ENCODE measurements at regions not wholly inside any gene's neighbourhood (a gene's known extent, or its start where the extent isn't known, plus 50 kb on each side); places are given as distances from the start of the nearest gene placed in this dataset.

DNA sequence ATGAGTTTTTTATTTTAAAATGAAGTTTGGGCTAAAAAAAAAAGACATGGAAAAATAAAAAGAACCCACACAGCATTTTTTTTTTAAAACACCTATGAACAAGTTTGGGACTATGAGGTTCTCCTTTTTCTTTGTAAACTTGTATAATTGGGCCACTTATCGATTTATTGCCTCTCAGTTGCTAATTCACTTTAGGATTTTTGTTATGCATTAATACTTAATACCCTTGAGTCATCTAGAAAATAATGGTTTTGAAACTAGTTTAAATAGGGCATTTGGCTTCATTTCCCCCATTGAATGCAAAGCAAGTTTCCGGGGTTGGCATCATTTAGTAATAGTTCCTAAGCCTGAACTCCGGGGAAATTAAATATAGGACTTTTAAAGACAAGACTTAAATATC, 312.8 kb upstream of the RGS6 start:
- Histone ChIP-seq H3K9ac (no peak overlapping the region), H3K27ac (no peak overlapping the region), H2AFZ (ENCODE audit: low read depth) (no peak overlapping the region), H3K4me2 (no peak overlapping the region), H4K20me1 (ENCODE audit: insufficient read depth) (no peaks in the 10 kb centered on the region), H3K79me2 (ENCODE audit: insufficient read depth, low read depth) (no peaks in the 10 kb centered on the region), H3K27me3 (ENCODE audit: insufficient read depth, low read depth) (no peaks in the 10 kb centered on the region), H3K36me3 (ENCODE audit: insufficient read depth) (no peaks in the 10 kb centered on the region), H3K4me3 (IDR thresholded peaks at IDR 0.05; ENCODE audit: insufficient read depth, low read depth, low read length) (no peak overlapping the region), H3K4me1 (ENCODE audit: low read depth, poor library complexity, severe bottlenecking) (no peaks in the 10 kb centered on the region)
- TF ChIP-seq, protein P1, sequence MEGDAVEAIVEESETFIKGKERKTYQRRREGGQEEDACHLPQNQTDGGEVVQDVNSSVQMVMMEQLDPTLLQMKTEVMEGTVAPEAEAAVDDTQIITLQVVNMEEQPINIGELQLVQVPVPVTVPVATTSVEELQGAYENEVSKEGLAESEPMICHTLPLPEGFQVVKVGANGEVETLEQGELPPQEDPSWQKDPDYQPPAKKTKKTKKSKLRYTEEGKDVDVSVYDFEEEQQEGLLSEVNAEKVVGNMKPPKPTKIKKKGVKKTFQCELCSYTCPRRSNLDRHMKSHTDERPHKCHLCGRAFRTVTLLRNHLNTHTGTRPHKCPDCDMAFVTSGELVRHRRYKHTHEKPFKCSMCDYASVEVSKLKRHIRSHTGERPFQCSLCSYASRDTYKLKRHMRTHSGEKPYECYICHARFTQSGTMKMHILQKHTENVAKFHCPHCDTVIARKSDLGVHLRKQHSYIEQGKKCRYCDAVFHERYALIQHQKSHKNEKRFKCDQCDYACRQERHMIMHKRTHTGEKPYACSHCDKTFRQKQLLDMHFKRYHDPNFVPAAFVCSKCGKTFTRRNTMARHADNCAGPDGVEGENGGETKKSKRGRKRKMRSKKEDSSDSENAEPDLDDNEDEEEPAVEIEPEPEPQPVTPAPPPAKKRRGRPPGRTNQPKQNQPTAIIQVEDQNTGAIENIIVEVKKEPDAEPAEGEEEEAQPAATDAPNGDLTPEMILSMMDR (conservative IDR thresholded peaks at IDR 0.05; ENCODE audit: low read depth, low read length), result no peak

DNA sequence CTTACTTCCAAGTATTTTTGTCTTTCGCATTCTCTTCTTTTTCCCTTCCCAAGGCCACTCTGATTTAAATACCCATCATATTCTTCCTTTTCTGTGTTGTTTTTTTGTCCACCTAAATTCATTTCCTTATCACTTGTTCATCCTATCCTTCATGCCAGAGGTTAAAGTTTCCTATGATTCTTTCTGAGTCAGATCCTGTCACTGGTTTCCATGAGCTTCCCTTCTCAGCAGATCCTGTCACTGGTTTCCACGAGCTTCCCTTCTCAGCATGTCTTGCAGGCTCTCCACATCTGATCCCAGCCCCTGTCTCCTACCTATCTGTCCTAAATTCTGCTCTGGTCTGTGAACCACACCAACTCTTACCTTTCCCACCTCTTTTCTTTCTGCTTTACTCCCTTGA, 311.8 kb upstream of the RGS6 start:
- Histone ChIP-seq H3K27ac (no peak overlapping the region), H3K27me3 (ENCODE audit: insufficient read depth, low read depth) (no peaks in the 10 kb centered on the region), H3K36me3 (ENCODE audit: insufficient read depth) (no peaks in the 10 kb centered on the region), H3K4me3 (IDR thresholded peaks at IDR 0.05; ENCODE audit: insufficient read depth, low read depth, low read length) (no peak overlapping the region), H3K79me2 (ENCODE audit: insufficient read depth, low read depth) (no peaks in the 10 kb centered on the region), H3K9ac (no peak overlapping the region), H3K4me1 (ENCODE audit: low read depth, poor library complexity, severe bottlenecking) (no peaks in the 10 kb centered on the region), H3K4me2 (no peak overlapping the region), H2AFZ (ENCODE audit: low read depth) (no peak overlapping the region), H4K20me1 (ENCODE audit: insufficient read depth) (no peaks in the 10 kb centered on the region)
- TF ChIP-seq, protein P1 (conservative IDR thresholded peaks at IDR 0.05; ENCODE audit: low read depth, low read length), result no peak

DNA sequence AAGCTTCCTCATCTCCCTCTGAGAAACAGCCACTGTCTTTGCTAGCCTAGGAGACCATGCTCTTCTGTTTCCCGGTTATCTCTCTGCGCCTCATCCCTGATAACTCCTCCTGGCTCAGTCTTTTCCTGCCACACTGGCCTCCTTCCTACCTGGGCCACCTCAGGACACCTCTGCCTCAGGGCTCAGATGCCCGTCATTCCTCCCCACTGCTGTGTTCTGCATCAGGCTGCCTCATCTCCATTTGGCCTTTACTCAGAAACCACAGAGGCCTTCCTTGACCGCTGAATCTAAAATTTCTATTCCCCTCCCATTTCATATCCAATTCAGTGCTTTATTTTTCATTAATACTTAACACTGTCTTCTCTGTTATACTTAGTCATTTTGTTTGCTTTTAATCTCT, 311.0 kb upstream of the RGS6 start:
- Histone ChIP-seq H3K27me3 (ENCODE audit: insufficient read depth, low read depth) (no peaks in the 10 kb centered on the region), H3K27ac (no peak overlapping the region), H3K4me3 (IDR thresholded peaks at IDR 0.05; ENCODE audit: insufficient read depth, low read depth, low read length) (no peak overlapping the region), H3K4me2 (no peak overlapping the region), H3K79me2 (ENCODE audit: insufficient read depth, low read depth) (no peaks in the 10 kb centered on the region), H3K9ac (no peak overlapping the region), H2AFZ (ENCODE audit: low read depth) (no peak overlapping the region), H4K20me1 (ENCODE audit: insufficient read depth) (no peaks in the 10 kb centered on the region), H3K4me1 (ENCODE audit: low read depth, poor library complexity, severe bottlenecking) (no peaks in the 10 kb centered on the region), H3K36me3 (ENCODE audit: insufficient read depth) (no peaks in the 10 kb centered on the region)
- TF ChIP-seq, protein P1 (conservative IDR thresholded peaks at IDR 0.05; ENCODE audit: low read depth, low read length), result no peak

DNA sequence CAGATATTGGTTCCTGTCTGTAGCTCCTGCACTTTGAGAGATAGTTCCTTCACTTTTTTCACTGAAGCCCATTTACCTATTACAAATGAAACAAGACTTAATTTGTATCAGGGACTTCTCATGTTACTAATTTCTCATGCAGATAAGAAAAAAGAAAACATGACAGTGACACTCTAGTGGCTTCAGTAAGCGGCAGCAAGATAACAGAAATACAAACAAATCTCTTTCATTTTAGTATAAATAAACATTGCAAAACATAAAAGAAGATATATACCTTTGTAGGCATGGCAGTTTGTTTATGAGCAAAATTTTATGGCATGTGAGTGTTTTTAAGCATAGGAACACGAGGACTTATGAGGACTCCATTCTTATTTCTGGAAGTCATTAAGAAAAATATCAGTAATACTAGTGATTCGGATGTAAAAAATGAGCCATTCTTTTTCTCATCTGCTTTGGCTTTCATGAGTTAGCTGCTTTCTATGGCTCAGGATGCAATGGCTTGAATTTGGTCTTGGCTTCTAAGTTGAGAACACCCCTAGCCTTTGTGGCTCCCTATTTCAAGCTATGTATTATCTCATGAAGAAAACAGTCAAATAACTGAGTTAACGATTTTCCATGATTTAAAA, 310.1 kb upstream of the RGS6 start:
- H3K27ac ChIP-seq, result no peak overlapping the region
- H3K79me2 ChIP-seq (ENCODE audit: insufficient read depth, low read depth), result no peaks in the 10 kb centered on the region
- H3K4me2 ChIP-seq, result no peak overlapping the region
- no peaks in the 10 kb centered on the region for H3K27me3 ChIP-seq (ENCODE audit: insufficient read depth, low read depth)
- H3K36me3 ChIP-seq (ENCODE audit: insufficient read depth), result no peaks in the 10 kb centered on the region
- no peak overlapping the region for H3K9ac ChIP-seq
- no peak overlapping the region for H3K4me3 ChIP-seq (IDR thresholded peaks at IDR 0.05; ENCODE audit: insufficient read depth, low read depth, low read length)
- no peaks in the 10 kb centered on the region for H3K4me1 ChIP-seq (ENCODE audit: low read depth, poor library complexity, severe bottlenecking)
- TF ChIP-seq, protein P1 (conservative IDR thresholded peaks at IDR 0.05; ENCODE audit: low read depth, low read length), result no peak
- H2AFZ ChIP-seq (ENCODE audit: low read depth), result no peak overlapping the region
- H4K20me1 ChIP-seq (ENCODE audit: insufficient read depth), result no peaks in the 10 kb centered on the region
